Endothelial cell of umbilical vein (primary cell): ENCODE measurements at regions not wholly inside any gene's neighbourhood (a gene's known extent, or its start where the extent isn't known, plus 50 kb on each side); places are given as distances from the start of the nearest gene placed in this dataset.

Experiments used
- BruUV-seq: library from RNA; stranded (reverse); fragments of 400-500 nt; replicated peaks from 2 replicates; lab custom pipeline; 2021; lab: Mats Ljungman, UMichigan
- CTCF ChIA-PET: fragments of 300-600, 350-600 bp; sonication (Branson Sonifier 250); formaldehyde crosslinking; loops from one replicate; lab custom pipeline; 2021; ENCODE audit warnings: antibody characterized with exemption, inconsistent platforms; lab: Charles Lee
- POLR2A ChIA-PET: fragments of 300-600, 350-600 bp; sonication (Branson Sonifier 250); formaldehyde crosslinking; loops from one replicate; lab custom pipeline; 2021; ENCODE audit warnings: antibody characterized with exemption, inconsistent platforms; lab: Charles Lee
- DNase-seq: peaks from one replicate; pipeline ENCODE4 v3.0.0-alpha.2; 2011; ENCODE audit warnings: low read depth, low spot score
- FAIRE-seq: peaks from 2 replicates; lab custom pipeline; 2011; peaks lifted over from hg19 to GRCh38; lab: Jason Lieb, UNC
- H2AFZ ChIP-seq: 2 replicates; pipeline ENCODE4 v1.6.0; 2012; ENCODE audit warnings: low read depth, low read length, control low read depth, inconsistent platforms
- H3K27ac ChIP-seq: 2 replicates; pipeline ENCODE4 v1.5.1; 2011; ENCODE audit warnings: low read depth, mild to moderate bottlenecking, control low read depth, low read length, moderate library complexity; ENCODE audit not compliant: insufficient read depth
- H3K27me3 ChIP-seq, 2 experiments: 2 replicates each; pipeline versions ENCODE4 v1.6.0 to v1.6.1; 2011; ENCODE audit warnings: low read length in 2 of 2, mixed read lengths in 1 of 2; ENCODE audit not compliant: control insufficient read depth in 2 of 2, insufficient read depth in 2 of 2
- H3K36me3 ChIP-seq, 2 experiments: 2 replicates in 1 of 2; 3 replicates in 1 of 2; pipeline ENCODE4 v1.5.1; 2011; ENCODE audit warnings: low read length in 2 of 2, mild to moderate bottlenecking in 1 of 2, moderate library complexity in 1 of 2; ENCODE audit not compliant: control insufficient read depth in 2 of 2, insufficient read depth in 2 of 2; ENCODE audit errors: extremely low read depth in 1 of 2
- H3K4me1 ChIP-seq: 3 replicates; pipeline ENCODE4 v1.5.1; 2011; ENCODE audit warnings: mild to moderate bottlenecking, low read length; ENCODE audit not compliant: control insufficient read depth, insufficient read depth; ENCODE audit errors: extremely low read depth
- H3K4me2 ChIP-seq: 2 replicates; pipeline ENCODE4 v1.6.1; 2011; ENCODE audit warnings: low read length, control low read depth, mixed read lengths; ENCODE audit not compliant: insufficient read depth
- H3K4me3 ChIP-seq, 3 experiments: fragments of 200-600 bp in 1 of 3; sonication (generic), shearing (Covaris generic) in 1 of 3; replicated peaks in 1 of 3; 2 replicates each; pipeline ENCODE4 v1.5.1; 2011 to 2016; ENCODE audit warnings: control low read depth in 3 of 3, low read length in 3 of 3, mild to moderate bottlenecking in 2 of 3, inconsistent platforms in 1 of 3, low read depth in 1 of 3, moderate library complexity in 1 of 3; ENCODE audit not compliant: insufficient read depth in 1 of 3
- H3K79me2 ChIP-seq: 2 replicates; pipeline ENCODE4 v1.6.0; 2012; ENCODE audit warnings: low read length, inconsistent platforms; ENCODE audit not compliant: control insufficient read depth, insufficient read depth
- H3K9ac ChIP-seq: replicated peaks from 2 replicates; pipeline ENCODE3; 2011; ENCODE audit warnings: low read length, control low read depth; ENCODE audit not compliant: insufficient read depth; ENCODE audit errors: extremely low read depth
- H3K9me1 ChIP-seq: replicated peaks from 3 replicates; pipeline ENCODE4 v1.6.0; 2011; ENCODE audit warnings: mild to moderate bottlenecking, low read length; ENCODE audit not compliant: control insufficient read depth, insufficient read depth; ENCODE audit errors: extremely low read depth
- H3K9me3 ChIP-seq: replicated peaks from 2 replicates; pipeline ENCODE4 v1.5.1; 2012; ENCODE audit warnings: low read length, inconsistent platforms; ENCODE audit not compliant: control insufficient read depth, insufficient read depth
- H4K20me1 ChIP-seq: replicated peaks from 2 replicates; pipeline ENCODE3; 2011; ENCODE audit warnings: mild to moderate bottlenecking, low read length; ENCODE audit not compliant: control insufficient read depth, insufficient read depth; ENCODE audit errors: extremely low read depth
- CTCF ChIP-seq, 2 donors: IDR thresholded peaks; 1 replicate in 1 of 2; 2 replicates in 1 of 2; pipeline ENCODE4 v1.5.1; 2011; ENCODE audit warnings: low read length in 2 of 2, mild to moderate bottlenecking in 2 of 2, moderate library complexity in 2 of 2, control low read depth in 1 of 2, inconsistent platforms in 1 of 2, low read depth in 1 of 2; ENCODE audit not compliant: insufficient read depth in 1 of 2; ENCODE audit errors: extremely low read depth in 1 of 2
- EZH2 ChIP-seq: IDR thresholded peaks from 2 replicates; pipeline ENCODE4 v1.6.1; 2012; ENCODE audit warnings: borderline replicate concordance, low read depth, mild to moderate bottlenecking, moderate library complexity, low read length, inconsistent platforms; ENCODE audit not compliant: severe bottlenecking
- FOS ChIP-seq: IDR thresholded peaks from 2 replicates; pipeline ENCODE4 v1.6.1; 2011; ENCODE audit warnings: mild to moderate bottlenecking, low read length, moderate library complexity, borderline replicate concordance; ENCODE audit not compliant: insufficient read depth
- GATA2 ChIP-seq: IDR thresholded peaks from 2 replicates; pipeline ENCODE4 v1.7.0; 2011; ENCODE audit warnings: low read depth, mild to moderate bottlenecking, moderate library complexity, mixed read lengths, low read length; ENCODE audit not compliant: insufficient read length, insufficient read depth
- JUN ChIP-seq: IDR thresholded peaks from 2 replicates; pipeline ENCODE4 v1.6.1; 2011; ENCODE audit warnings: borderline replicate concordance, low read depth; ENCODE audit not compliant: insufficient read length, insufficient read depth
- MAX ChIP-seq: IDR thresholded peaks from 2 replicates; pipeline ENCODE4 v1.6.1; 2011; ENCODE audit not compliant: insufficient read depth, insufficient read length
- MYC ChIP-seq: IDR thresholded peaks from one replicate; pipeline ENCODE4 v1.6.1; 2011; ENCODE audit warnings: mild to moderate bottlenecking, low read depth, low read length
- POLR2A ChIP-seq: IDR thresholded peaks from 2 replicates; pipeline ENCODE4 v1.6.1; 2012; ENCODE audit warnings: low read depth, mild to moderate bottlenecking, control low read depth, low read length
- POLR2AphosphoS5 ChIP-seq: IDR thresholded peaks from 2 replicates; pipeline ENCODE4 v1.6.1; 2012; ENCODE audit warnings: low read depth, mild to moderate bottlenecking, control low read depth, low read length, moderate library complexity; ENCODE audit not compliant: insufficient read depth
- dilution Hi-C: fragments of 300-500 bp; cut with MboI; formaldehyde crosslinking; loops from one replicate; pipeline ENCODE4 v1.15.0; 2019; ENCODE audit warnings: low sequenced_read_pairs; ENCODE audit not compliant: extremely low pct_ligation_motif_present
- intact Hi-C: fragments of 100-400 bp; cut with micrococcal nuclease; formaldehyde crosslinking; loops from one replicate; pipeline ENCODE4 v1.10.0; 2022

GRCh38 chr15:100715571-100716455 lies 113.4 kb downstream of the ASB7 start:
- Histone ChIP-seq H3K36me3 (no peaks in the 10 kb centered on the region), H3K9ac (no peak overlapping the region), H3K9me1 (no peaks in the 10 kb centered on the region), H3K27ac (no peak overlapping the region), H3K27me3 (no peaks in the 10 kb centered on the region), H3K79me2 (no peaks in the 10 kb centered on the region), H4K20me1 (no peaks in the 10 kb centered on the region), H3K4me1 (peaks cover 14% of the 10 kb centered on the region), H3K9me3 (no peaks in the 10 kb centered on the region), H3K4me3 (no peak overlapping the region), H3K4me2 (no peak overlapping the region), H2AFZ (no peak overlapping the region)
- DNase-seq = no peak
- CTCF ChIA-PET = no interaction called here
- dilution Hi-C loops = no loop called here
- POLR2A ChIA-PET = no interaction called here
- BruUV-seq = no TSS peak
- intact Hi-C loops = no loop called here
- TF ChIP-seq FOS (no peak), MYC (no peak), POLR2A (no peak), EZH2 (no peak), GATA2 (no peak), JUN (no peak), CTCF (IDR thresholded peaks at IDR 0.05; ENCODE audit: extremely low read depth in 1 of 2, insufficient read depth in 1 of 2, low read depth in 1 of 2, low read length in 2 of 2) (no peak), MAX (no peak), POLR2AphosphoS5 (no peak)
- FAIRE-seq = no peak
